Muscle of back (tissue), 3 donors: ENCODE measurements at regions not wholly inside any gene's neighbourhood (a gene's known extent, or its start where the extent isn't known, plus 50 kb on each side); places are given as distances from the start of the nearest gene placed in this dataset.

Source experiments
- DNase-seq, 3 donors: peaks; one replicate each; pipeline versions ENCODE4 v3.0.0 to v3.0.0-alpha.2; 2013

DNA sequence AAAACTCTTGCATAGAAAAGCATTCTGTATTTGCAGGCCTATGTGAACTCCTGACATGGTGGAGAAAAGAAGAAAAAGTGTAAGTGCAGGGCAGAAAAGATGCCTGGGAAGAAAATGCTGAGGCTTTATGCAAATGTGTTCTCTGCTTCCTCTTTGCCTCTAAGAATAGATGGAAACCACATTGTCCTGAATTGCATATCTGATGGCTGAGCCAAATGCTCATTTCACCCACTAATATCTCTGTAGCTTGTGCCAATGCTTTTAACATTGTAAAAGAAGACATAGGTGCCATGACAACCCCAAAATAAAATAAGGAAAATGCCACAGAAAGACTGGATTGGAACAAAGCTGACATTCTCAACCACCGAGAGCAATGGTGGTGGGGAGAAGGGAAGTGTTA, 307.4 kb downstream of the GRIA2 start:
- no peak for DNase-seq

DNA sequence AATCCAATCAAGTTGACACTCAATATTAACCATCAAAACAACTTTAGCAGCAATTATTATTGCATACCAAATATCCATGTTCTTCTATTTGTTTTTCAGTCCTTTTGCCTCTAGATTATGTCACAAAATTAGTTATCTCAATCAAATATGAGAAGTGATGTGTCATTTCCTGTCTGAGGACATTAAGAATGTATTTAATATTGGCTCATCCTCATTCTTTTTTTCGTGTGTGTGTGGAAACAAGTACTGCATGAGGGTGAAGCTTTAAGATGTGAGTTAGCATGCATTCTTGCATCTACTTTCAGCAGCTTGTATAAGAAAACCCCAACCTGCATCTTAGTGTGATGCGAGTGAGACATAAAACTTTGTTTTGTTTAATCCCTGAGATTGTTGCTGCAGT, 301.4 kb downstream of the GRIA2 start:
- DNase-seq: no peak

DNA sequence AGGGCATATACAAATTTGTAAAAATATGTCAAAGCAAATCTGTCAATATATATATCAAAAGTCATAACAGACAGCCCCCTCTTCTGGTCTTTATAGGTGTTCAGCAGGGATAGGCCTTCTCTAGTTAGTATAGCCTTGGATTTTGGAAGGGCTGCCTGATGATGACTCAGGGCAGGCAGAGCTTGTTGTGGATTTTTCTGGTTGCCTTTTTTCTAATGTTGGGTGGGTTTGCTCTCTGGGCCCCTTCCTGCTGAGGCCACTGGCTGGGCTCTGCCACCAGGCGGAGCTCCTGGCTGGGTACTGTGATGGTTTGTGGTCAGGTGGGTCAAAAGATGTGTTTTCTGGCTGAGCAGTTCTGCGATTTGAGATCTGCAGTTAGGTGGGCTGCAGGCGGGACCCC, 294.2 kb downstream of the GRIA2 start:
- DNase-seq: no peak

DNA sequence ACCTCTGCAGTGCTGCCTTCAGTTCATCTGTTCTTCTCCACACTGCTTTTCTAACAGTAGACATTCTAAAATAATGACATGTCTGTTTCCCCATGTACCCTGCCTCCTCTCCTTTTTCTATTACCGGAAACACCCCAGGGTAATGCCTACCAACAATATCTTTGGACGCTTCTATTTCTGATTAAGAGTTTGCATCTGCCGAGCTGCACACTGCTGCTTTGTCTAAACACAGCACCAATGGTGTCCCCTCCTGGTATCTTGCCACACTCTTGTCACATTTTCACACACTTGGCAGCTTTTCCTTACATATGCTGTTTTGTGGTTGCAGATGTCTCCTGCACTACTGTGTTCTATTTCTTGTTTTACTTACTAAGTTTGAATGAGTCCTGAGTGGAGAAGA, 288.8 kb downstream of the GRIA2 start:
- peak; percentile 1 to 12 (median 2) for DNase-seq

DNA sequence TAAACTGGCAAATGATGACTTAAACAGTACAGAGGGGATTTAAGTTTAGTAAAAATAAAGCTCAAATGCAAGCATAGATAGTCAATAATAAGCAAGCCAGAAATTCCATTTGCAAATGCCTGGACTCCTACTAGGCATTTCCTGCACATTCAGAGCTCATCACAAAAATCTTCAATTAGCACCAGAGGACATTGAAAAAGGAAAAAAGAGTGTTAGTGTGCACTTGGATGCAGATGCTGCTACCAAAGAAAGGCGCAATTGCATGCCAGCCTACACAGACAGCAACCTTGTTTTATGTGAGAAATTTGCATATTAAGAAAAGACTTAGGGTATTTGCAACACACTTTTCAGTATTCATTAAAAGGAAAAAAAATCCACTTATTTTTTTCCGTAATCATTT, 282.1 kb downstream of the GRIA2 start:
- no peak for DNase-seq

DNA sequence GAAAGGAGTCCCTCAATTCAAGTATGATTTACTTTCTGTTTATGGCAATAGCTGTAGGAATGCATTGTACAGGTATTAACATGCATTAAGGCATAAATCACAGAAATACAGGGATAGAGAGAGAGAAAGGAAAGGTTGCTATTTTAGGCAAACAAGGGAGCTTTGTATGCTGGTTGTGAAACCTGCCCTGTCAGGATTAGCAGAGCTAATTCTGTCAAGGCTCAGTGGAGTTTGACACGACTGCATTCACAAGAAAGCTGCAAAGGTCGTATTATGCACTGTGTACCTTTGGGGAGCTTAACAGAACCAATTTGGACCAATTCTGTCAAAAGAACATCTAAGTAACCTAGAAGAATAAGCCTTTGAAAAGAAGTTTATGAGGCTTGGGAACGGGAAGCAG, 239.3 kb downstream of the GRIA2 start:
- DNase-seq: peak in 1 of 3 donors; percentile 1

DNA sequence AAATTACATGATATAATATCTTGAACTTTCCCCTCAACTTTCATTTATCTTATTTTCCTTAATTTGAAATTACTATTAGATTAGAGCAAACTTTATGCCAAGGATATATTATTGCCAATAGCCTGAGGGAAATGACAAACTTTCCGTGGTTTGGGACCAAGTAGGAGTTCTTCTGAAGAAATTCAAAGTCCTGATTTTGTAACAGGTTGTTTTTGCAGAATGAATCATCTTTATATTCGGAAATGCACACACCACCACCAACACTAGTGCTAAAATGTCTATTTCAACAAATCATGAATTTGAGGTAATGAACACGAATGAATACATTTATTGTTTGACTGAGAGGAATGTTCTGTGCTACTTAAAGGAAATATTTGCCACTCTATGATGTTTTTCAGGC, 226.7 kb downstream of the GRIA2 start:
- no peak for DNase-seq

DNA sequence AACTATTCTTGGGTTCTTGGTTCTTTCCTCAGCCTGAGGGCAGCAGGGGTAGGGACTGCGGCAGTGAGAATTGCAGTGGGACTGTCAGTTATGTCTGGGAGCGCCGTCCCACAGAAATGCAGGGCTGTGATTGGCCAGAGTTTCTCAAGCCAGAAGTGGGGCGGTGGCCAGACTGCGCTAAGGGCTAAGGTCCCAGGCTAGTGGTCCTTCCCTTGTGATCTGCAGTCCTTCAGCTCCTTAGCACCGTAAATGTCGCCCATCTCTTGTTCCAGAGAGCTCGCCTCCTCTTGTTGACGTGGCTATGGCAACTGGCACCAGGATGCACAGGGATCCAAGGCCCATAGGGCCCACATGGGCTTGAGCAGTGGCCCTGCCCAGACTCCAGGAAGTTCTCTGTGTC, 223.5 kb downstream of the GRIA2 start:
- no peak for DNase-seq

DNA sequence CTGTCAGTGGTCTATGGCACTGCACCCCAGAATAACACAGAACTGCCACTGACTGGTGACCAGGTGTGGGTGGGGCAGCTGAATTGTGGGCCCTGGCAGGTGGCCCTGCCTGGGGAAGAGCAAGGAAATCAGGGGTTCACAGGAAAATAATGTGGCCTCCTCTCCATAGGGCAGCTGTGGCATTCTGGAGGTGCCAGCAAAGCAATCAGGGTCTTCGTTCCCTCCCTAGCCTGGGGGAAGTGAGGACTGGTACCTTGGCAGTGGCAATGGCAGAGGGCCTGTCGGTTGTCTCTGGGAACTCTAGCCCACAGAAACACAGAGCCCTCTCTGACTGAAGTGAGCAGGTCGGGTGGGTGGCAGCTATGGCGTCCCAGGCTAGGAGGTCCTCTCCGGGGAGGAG, 223.0 kb downstream of the GRIA2 start:
- no peak for DNase-seq

DNA sequence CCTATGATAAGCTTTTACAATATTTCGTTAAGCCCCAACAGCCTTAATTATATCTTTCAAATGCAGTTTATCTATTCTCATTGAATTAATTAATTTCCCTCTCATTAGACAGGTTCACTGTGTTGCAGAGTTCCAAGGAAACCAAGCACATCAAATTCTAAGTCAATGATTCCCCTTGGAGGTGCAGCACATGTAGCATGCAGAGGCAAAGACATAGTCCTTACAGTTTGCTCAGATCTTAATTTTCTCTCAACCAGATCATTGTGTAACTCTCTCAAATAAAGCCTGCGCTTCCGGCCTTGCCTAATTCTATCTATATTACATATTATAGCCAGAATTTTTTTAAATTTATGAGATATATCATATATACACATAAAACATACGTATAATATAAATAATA, 205.4 kb downstream of the GRIA2 start:
- no peak for DNase-seq

DNA sequence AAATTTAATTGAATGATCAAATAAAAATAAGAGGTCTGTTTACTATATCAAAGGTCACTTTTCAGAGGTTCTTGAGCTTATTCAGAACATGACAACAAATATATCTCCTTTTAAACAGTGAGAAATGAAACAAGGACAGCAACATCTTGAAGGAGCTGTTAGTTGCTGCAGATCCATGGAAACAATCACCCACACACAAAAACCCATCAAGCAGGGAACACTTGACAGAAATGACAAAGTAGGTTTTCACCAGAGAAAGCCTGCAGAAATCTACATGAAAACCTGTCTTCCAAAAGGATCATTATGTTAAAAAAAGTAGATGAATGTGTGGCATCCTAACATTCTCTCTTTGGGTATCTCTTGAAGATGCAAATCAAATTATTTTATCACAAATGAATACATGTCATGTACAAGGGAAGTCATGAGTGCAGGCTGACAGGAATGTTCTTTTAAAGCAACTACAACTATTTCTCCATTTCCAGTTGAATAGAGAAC, 203.0 kb downstream of the GRIA2 start:
- DNase-seq: no peak

DNA sequence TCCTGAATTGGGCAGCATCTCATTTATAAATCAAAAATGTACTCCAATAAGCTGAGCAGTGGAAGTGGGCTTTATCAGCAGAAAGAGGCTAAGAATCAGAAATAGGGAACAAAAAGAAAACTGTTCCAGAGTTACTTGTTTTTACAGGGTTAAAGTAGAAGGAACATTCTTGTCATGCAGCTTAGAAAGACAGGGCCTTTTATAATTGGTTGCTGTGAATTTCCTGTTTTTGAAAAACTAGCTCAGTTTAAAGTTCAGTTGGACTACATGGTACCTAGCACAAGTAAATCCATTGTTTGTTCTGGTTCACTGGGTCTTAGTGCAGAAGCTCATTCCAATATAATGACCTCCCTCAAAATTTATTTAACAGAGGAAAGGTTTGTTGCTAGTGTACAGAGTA, 200.8 kb downstream of the GRIA2 start:
- DNase-seq: no peak
